ENCODE measurements at regions not wholly inside any gene's neighbourhood (a gene's known extent, or its start where the extent isn't known, plus 50 kb on each side); places are given as distances from the start of the nearest gene placed in this dataset.

GRCh38 chr7:391411-391951 is 101.5 kb downstream of the FOXL3 start:
- no peak for DNase-seq (ENCODE audit: low spot score)
- TF ChIP-seq, protein P1, sequence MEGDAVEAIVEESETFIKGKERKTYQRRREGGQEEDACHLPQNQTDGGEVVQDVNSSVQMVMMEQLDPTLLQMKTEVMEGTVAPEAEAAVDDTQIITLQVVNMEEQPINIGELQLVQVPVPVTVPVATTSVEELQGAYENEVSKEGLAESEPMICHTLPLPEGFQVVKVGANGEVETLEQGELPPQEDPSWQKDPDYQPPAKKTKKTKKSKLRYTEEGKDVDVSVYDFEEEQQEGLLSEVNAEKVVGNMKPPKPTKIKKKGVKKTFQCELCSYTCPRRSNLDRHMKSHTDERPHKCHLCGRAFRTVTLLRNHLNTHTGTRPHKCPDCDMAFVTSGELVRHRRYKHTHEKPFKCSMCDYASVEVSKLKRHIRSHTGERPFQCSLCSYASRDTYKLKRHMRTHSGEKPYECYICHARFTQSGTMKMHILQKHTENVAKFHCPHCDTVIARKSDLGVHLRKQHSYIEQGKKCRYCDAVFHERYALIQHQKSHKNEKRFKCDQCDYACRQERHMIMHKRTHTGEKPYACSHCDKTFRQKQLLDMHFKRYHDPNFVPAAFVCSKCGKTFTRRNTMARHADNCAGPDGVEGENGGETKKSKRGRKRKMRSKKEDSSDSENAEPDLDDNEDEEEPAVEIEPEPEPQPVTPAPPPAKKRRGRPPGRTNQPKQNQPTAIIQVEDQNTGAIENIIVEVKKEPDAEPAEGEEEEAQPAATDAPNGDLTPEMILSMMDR (IDR thresholded peaks at IDR 0.05): no peak
- H3K9me3 Mint-ChIP-seq (ENCODE audit: low read depth): peaks cover 24% of the 10 kb centered on the region
- H3K4me3 Mint-ChIP-seq (ENCODE audit: unreplicated experiment): no peak overlapping the region
- no peaks in the 10 kb centered on the region for H3K4me1 Mint-ChIP-seq (ENCODE audit: low read depth)
- H3K27me3 Mint-ChIP-seq (ENCODE audit: low read depth): no peaks in the 10 kb centered on the region
- H3K36me3 Mint-ChIP-seq (ENCODE audit: low read depth): peaks cover 10% of the 10 kb centered on the region
- no peak overlapping the region for H3K27ac Mint-ChIP-seq (ENCODE audit: unreplicated experiment)

GRCh38 chr7:391961-392524 is 102.1 kb downstream of the FOXL3 start:
- TF ChIP-seq, protein P1 (IDR thresholded peaks at IDR 0.05): no peak
- H3K36me3 Mint-ChIP-seq (ENCODE audit: low read depth): peaks cover 12% of the 10 kb centered on the region
- H3K27me3 Mint-ChIP-seq (ENCODE audit: low read depth): peaks cover 2% of the 10 kb centered on the region
- H3K9me3 Mint-ChIP-seq (ENCODE audit: low read depth): peaks cover 29% of the 10 kb centered on the region
- no peak overlapping the region for H3K27ac Mint-ChIP-seq (ENCODE audit: unreplicated experiment)
- DNase-seq (ENCODE audit: low spot score): no peak
- H3K4me1 Mint-ChIP-seq (ENCODE audit: low read depth): no peaks in the 10 kb centered on the region
- H3K4me3 Mint-ChIP-seq (ENCODE audit: unreplicated experiment): no peak overlapping the region

GRCh38 chr7:392822-393221 is 102.9 kb downstream of the FOXL3 start:
- Mint-ChIP-seq H3K4me3 (ENCODE audit: unreplicated experiment) (no peak overlapping the region), H3K27ac (ENCODE audit: unreplicated experiment) (no peak overlapping the region), H3K27me3 (ENCODE audit: low read depth) (peaks cover 2% of the 10 kb centered on the region), H3K36me3 (ENCODE audit: low read depth) (peaks cover 12% of the 10 kb centered on the region), H3K9me3 (ENCODE audit: low read depth) (peaks cover 37% of the 10 kb centered on the region), H3K4me1 (ENCODE audit: low read depth) (no peaks in the 10 kb centered on the region)
- TF ChIP-seq, protein P1 (IDR thresholded peaks at IDR 0.05): no peak
- DNase-seq (ENCODE audit: low spot score): no peak

DNA sequence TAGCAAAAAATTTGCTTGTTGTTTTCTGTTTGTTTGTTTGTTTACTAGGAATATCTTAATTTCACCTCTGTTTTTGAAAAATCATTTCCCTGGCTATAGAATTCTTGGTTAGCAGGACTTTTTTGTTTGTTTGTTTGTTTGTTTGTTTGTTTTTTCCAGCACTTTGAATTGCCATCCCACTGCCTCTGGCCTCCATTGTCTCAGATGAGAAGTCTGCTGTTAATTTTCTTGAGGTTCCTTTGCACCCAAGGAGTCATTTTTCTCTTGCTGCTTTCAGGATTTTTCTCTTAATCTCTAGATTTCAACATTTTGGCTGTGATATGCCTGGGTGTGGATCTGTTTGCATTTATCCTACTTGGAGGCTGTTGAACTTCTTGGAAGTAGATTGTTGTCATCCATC is 105.7 kb downstream of the FOXL3 start:
- peaks cover 57% of the 10 kb centered on the region for H3K9me3 Mint-ChIP-seq (ENCODE audit: low read depth)
- no peak for DNase-seq (ENCODE audit: low spot score)
- TF ChIP-seq, protein P1 (IDR thresholded peaks at IDR 0.05): no peak
- H3K27me3 Mint-ChIP-seq (ENCODE audit: low read depth): peaks cover 13% of the 10 kb centered on the region
- no peak overlapping the region for H3K27ac Mint-ChIP-seq (ENCODE audit: unreplicated experiment)
- peaks cover 20% of the 10 kb centered on the region for H3K36me3 Mint-ChIP-seq (ENCODE audit: low read depth)
- H3K4me3 Mint-ChIP-seq (ENCODE audit: unreplicated experiment): no peak overlapping the region
- no peaks in the 10 kb centered on the region for H3K4me1 Mint-ChIP-seq (ENCODE audit: low read depth)

DNA sequence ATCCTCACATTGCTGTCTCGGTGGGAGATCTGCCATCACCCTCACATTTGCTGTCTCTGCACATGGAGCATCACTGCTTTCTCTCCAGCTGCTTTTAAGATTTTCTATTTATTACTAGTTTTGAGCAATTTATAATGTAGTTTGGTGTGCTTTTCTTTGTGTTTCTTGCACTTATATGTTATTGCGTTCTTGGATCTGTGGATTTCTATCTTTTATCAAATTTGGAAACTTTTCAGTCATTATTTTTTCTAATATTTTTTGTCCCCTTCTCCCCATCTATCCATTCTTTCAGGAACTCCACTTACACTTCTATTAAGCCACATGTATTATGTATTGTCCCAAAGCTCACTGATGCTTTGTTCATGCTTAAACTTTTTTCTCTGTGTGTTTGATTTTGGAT is 108.9 kb downstream of the FOXL3 start:
- H3K9me3 Mint-ChIP-seq (ENCODE audit: low read depth): peaks cover 53% of the 10 kb centered on the region
- DNase-seq (ENCODE audit: low spot score): no peak
- TF ChIP-seq, protein P1 (IDR thresholded peaks at IDR 0.05): no peak
- peaks cover 24% of the 10 kb centered on the region for H3K27me3 Mint-ChIP-seq (ENCODE audit: low read depth)
- no peak overlapping the region for H3K27ac Mint-ChIP-seq (ENCODE audit: unreplicated experiment)
- no peaks in the 10 kb centered on the region for H3K4me1 Mint-ChIP-seq (ENCODE audit: low read depth)
- no peak overlapping the region for H3K4me3 Mint-ChIP-seq (ENCODE audit: unreplicated experiment)
- peaks cover 23% of the 10 kb centered on the region for H3K36me3 Mint-ChIP-seq (ENCODE audit: low read depth)

Measured in chondrocyte (in vitro differentiated cells).